ENCODE measurements at regions not wholly inside any gene's neighbourhood (a gene's known extent, or its start where the extent isn't known, plus 50 kb on each side); places are given as distances from the start of the nearest gene placed in this dataset.

- DNase-seq (ENCODE audit: low read depth): no peak
Measured at GRCh38 chr1:101290922-101291561, 54.2 kb downstream of the S1PR1 start.

GRCh38 chr1:101291562-101292380 lies 55.0 kb downstream of the S1PR1 start:
- DNase-seq (ENCODE audit: low read depth): no peak

GRCh38 chr1:101293461-101294051 lies 56.7 kb downstream of the S1PR1 start:
- peak; percentile 34 for DNase-seq (ENCODE audit: low read depth)

- DNase-seq (ENCODE audit: low read depth): no peak
Measured at GRCh38 chr1:101295209-101295608, 58.4 kb downstream of the S1PR1 start.

DNA sequence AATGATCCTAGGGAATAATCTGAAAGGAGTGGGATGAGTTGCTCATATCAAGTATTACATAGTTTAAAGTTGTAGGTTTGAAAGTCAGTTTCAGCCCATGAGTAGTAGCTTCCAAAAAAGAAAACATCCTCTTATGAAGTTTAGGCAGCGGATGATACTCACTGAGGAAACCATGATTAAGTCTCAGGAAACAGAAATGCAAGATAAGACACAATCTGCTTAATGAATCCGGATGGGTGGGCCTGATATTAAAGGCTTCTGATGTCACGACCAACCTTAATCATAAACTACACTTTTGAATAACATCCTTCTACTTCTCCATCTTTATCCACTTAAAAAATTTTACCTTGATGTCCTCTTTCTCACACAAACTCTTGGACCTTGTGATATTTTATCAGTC lies 61.8 kb downstream of the S1PR1 start:
- no peak for DNase-seq (ENCODE audit: low read depth)

DNA sequence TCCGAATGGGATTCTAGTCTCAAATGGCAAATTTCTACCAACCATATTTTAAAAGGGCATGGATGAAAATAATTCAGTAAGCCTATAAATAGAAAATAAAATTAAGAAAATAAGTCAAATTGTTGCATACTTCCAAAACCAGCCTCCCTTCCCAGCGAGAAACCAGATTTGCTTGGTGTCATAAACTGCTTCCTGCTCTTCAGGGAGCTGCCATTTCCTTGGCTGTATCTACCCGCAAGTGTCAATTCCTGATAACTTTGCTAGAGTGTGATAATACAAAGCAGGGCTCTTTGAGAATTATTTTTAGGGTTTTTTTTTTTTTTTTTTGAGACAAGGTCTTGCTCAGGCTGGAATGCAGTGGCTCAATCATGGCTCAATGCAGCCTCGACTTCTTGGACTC lies 62.3 kb downstream of the S1PR1 start:
- DNase-seq (ENCODE audit: low read depth): no peak

DNA sequence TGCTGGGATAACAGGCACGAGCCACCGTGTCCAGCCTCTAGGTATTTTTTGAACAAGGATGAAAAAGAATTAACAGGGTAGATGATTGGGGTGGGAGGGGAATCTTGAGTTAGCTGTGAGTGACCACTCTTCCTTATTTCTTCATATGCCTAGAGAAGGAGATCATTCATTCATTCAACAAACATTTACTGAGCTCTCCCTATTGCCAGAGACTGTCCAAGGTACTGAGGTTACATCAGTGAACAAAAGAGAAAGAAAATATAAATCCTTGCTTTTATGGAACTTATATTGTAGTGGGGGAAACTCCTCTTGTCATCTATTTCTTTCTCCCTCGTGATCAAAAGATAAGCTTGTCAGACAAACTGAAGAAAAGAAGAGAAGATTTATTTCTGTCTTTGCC lies 62.9 kb downstream of the S1PR1 start:
- DNase-seq (ENCODE audit: low read depth): no peak

DNA sequence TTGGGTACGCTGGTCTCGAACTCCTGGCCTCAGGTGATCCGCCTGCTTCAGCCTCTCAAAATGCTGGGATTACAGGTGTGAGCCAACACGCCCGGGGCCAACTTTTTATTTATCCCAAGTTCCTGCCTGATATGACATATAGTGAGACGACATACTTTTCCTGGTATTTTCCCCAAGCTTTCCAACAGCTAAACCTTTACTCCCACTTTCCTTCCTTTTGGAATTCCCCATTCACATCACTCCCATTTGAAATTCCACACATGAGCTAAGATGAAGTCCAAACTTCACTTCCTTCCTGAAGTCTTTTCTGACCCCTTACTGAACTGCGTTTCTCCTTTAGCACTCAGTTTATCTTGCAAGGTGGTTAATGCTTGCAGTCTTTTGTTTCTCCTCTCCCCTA lies 64.1 kb downstream of the S1PR1 start:
- DNase-seq (ENCODE audit: low read depth): no peak

GRCh38 chr1:101301446-101302057 lies 64.7 kb downstream of the S1PR1 start:
- DNase-seq (ENCODE audit: low read depth): no peak

GRCh38 chr1:101302831-101303511 lies 66.2 kb downstream of the S1PR1 start:
- DNase-seq (ENCODE audit: low read depth): no peak

DNA sequence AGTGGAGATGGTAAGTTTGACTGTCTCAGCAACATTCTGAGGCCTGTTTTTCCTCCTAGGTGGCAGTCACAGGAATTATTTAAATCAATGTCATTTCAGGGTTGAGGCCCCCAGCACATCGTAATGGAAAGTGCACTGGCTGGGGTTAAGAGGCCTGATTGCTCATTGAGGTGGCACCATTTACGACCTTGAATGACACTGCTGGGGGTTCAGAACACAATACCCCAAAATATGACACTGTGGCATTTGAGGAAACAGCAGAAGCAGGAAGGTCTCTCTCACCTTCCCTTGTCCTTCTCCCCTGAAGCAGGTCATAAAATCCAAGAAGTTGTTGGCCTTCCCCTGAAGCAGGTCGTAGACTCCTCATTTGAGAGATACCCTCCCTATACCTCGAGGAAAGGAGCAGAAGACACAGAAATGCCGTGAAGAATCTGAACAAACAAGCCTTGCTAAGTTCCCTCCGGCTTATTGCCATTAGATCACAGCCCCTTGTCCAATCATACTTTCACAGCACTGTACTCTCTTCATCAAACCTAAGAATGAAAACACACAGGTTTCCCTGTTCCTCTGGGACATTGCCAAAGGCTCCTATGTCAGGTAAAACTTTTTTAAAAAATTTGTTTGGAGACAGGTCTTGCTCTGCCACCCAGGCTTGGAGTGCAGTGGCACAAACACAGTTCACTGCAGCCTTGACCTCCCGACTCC lies 71.3 kb downstream of the S1PR1 start:
- DNase-seq (ENCODE audit: low read depth): no peak

DNA sequence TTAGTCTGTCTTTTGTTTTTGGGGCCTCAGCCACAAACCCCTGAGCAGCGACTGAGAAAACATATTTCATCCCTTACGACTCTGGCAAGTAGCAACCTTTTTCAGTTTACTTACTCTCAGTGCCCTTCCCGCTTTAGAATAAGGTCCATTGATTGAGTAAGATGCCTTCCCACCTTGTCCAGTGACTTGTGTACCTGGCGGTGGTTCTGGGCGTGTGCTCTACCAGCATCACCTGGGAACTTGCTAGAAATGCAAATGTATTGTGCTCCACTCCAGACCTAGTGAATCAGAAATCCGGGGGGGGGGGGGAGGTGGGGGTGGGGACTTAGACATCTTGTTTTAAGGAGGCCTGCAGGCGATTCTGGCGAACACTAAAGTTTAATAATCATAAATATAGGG lies 72.1 kb downstream of the S1PR1 start:
- DNase-seq (ENCODE audit: low read depth): no peak

- DNase-seq (ENCODE audit: low read depth): peak; percentile 27
Measured at GRCh38 chr1:101309334-101310311, 72.8 kb downstream of the S1PR1 start.

DNA sequence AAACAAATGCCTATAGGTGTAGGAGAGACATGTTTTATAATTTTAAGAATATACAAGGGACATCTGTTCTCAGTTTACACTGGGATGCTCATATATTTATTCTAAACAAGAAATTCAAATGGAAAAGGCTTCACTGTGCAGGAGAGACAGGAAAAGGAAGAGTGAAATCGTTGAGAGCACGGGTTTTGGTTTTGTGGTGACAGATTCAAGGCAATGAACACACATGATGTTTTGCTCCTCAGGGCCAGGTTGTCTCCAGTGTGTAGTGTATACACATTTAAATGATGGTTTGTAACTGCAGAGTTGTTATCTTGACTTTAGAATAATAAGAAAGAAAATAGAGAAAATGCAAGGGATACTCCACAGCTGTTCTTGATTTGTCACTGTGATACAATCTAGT lies 73.7 kb downstream of the S1PR1 start:
- no peak for DNase-seq (ENCODE audit: low read depth)

DNA sequence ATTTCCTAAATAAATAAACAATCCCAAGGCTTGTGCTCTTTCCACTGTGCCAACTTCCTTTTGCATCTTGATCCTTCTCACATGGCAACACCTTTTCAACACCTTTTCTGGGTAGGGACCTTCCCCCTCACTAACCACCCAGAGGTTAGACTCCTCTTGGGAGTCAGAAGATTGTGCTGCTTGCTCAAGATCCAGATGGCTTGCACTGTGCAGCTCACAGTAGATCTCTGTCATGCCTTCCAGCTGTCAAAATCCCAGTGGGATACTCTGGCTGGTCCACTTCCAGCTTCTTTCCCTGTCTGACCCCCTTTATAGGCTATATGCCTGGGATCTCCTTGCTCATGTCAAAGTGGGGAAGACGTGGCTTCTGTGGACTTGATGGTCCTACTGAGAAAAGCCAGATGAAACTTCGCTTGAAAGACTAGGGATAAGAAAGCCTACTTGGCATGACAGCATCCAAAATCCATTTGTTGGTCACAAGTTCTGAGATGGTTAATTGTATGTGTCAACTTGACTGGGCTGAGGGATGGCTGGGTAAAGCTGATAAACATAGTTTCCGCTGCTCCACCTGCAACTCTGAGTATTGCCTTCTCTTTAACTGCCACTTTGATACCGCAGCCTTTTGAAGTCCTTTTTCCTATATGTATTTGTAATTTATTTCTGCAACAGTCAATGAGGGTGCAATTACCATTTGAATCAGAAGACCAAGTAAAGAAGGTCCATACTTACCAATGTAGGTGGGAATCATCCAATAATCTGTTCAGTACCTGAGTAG lies 74.5 kb downstream of the S1PR1 start:
- no peak for DNase-seq (ENCODE audit: low read depth)

DNA sequence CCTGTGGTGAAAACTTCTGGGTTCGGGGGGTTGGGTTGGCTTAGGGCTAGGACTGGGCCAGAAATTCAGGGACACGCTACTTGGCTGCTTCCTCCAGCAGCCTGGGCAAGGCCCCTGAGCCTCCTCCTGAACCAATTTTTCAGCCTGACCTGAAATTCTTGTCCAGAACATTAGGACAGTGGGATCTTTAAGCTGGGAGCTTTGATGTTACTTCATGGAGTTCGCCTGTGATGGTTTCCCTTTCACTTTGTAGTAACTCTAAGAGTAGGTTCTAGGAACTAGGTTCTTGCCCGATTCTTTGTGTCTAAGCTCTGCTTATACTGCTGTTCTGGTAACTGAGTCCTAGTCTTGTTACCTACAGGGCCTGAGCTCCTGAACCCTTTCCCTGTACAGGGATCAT lies 75.3 kb downstream of the S1PR1 start:
- no peak for DNase-seq (ENCODE audit: low read depth)

DNA sequence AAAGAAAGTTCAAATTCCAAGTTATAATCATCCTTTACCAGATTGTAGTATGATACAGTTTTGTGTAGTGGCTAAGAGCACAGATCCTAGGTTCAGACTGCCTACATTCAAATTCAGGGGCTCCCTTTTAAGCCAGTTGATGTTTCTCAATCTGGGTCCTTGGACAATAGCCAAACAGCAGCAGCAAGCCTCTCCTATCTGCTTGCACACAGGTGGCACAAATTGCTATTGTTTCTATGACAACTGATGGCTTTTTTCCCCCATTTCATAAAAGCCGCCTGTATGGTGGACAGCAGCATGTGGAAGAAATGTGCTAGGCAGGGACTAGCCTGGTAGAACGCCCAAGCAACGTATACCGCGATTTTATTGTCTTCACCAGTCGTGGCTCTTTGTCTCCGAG lies 76.5 kb downstream of the S1PR1 start:
- DNase-seq (ENCODE audit: low read depth): no peak

GRCh38 chr1:101314244-101314643 lies 77.4 kb downstream of the S1PR1 start:
- DNase-seq (ENCODE audit: low read depth): no peak

- no peak for DNase-seq (ENCODE audit: low read depth)
Measured at GRCh38 chr1:101316256-101316655, 79.4 kb downstream of the S1PR1 start.

DNA sequence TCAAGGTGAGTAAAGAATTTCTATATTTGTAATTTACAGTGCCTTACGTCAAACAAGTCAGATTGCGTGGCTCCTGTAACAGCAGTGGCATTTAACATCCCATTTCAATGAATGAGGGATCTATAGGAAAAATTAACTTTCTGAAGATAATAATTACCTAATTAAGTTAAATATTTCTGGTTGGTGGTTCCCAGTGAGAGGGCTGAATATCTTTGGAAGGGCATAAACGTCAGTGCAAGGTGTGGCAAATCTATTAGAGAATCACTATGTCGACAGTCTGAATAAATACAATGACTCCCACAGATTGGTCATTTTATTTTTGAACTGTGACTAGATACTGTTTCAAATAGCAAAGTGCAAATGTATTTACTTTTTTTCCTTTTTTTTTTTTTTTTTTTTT lies 80.0 kb downstream of the S1PR1 start:
- no peak for DNase-seq (ENCODE audit: low read depth)
